H1 (cell line): ENCODE measurements at regions not wholly inside any gene's neighbourhood (a gene's known extent, or its start where the extent isn't known, plus 50 kb on each side); places are given as distances from the start of the nearest gene placed in this dataset.

Experiments
- CTCF ChIA-PET: fragments of 300-600 bp; sonication (Branson Sonifier 250); formaldehyde crosslinking; loops from one replicate; lab custom pipeline; 2021; ENCODE audit not compliant: partially characterized antibody; lab: Charles Lee
- POLR2A ChIA-PET: fragments of 300-600 bp; sonication (Branson Sonifier 250); formaldehyde crosslinking; loops from one replicate; lab custom pipeline; 2021; ENCODE audit warnings: inconsistent platforms; ENCODE audit not compliant: partially characterized antibody; lab: Charles Lee
- DNase-seq, 2 experiments: peaks; one replicate each; pipeline versions ENCODE4 v3.0.0 to v3.0.0-alpha.2; 2010 to 2022; ENCODE audit warnings: low spot score in 2 of 2, low read depth in 1 of 2, mixed read lengths in 1 of 2
- FAIRE-seq: peaks from 2 replicates; lab custom pipeline; 2011; peaks lifted over from hg19 to GRCh38; lab: Jason Lieb, UNC
- H2AFZ ChIP-seq: 2 replicates; pipeline ENCODE4 v1.8.1; 2012; ENCODE audit warnings: low read length, inconsistent platforms
- H2AK5ac ChIP-seq: 2 replicates; pipeline ENCODE4 v1.6.1; 2013; ENCODE audit warnings: low read depth, low read length
- H2BK120ac ChIP-seq: replicated peaks from 2 replicates; pipeline ENCODE3; 2013; ENCODE audit warnings: low read depth, low read length, inconsistent platforms
- H2BK12ac ChIP-seq: 2 replicates; pipeline ENCODE4 v1.6.1; 2013; ENCODE audit warnings: low read depth, low read length
- H2BK15ac ChIP-seq: 2 replicates; pipeline ENCODE4 v1.6.1; 2013; ENCODE audit warnings: low read length
- H2BK20ac ChIP-seq: 2 replicates; pipeline ENCODE4 v1.6.1; 2013; ENCODE audit warnings: low read length
- H2BK5ac ChIP-seq: 2 replicates; pipeline ENCODE4 v1.6.1; 2013; ENCODE audit warnings: low read depth, low read length
- H3K14ac ChIP-seq: 2 replicates; pipeline ENCODE4 v1.6.1; 2013; ENCODE audit warnings: inconsistent platforms; ENCODE audit not compliant: insufficient read length
- H3K18ac ChIP-seq: 2 replicates; pipeline ENCODE4 v1.6.1; 2013; ENCODE audit warnings: low read length; ENCODE audit errors: extremely low read depth
- H3K23ac ChIP-seq: 2 replicates; pipeline ENCODE4 v1.6.1; 2013; ENCODE audit warnings: inconsistent platforms; ENCODE audit not compliant: insufficient read length
- H3K23me2 ChIP-seq: 2 replicates; pipeline ENCODE4 v1.6.1; 2013; ENCODE audit warnings: low read depth, low read length
- H3K27ac ChIP-seq: 2 replicates; pipeline ENCODE4 v1.6.1; 2011; ENCODE audit warnings: low read depth, low read length, inconsistent platforms
- H3K27me3 ChIP-seq, 4 experiments: replicated peaks in 1 of 4; 1 replicate in 1 of 4; 2 replicates in 3 of 4; pipeline versions ENCODE4 v1.6.1 to v1.8.1; 2011 to 2013; ENCODE audit warnings: low read length in 3 of 4, mild to moderate bottlenecking in 3 of 4, inconsistent platforms in 2 of 4, mixed read lengths in 2 of 4, moderate library complexity in 1 of 4; ENCODE audit not compliant: control insufficient read depth in 3 of 4, insufficient read depth in 3 of 4; ENCODE audit errors: extremely low read depth in 1 of 4
- H3K36me3 ChIP-seq, 4 experiments: 2 replicates each; pipeline versions ENCODE4 v1.6.1 to v1.8.1; 2011 to 2013; ENCODE audit warnings: mild to moderate bottlenecking in 4 of 4, low read length in 3 of 4, moderate library complexity in 2 of 4, control low read depth in 1 of 4, inconsistent platforms in 1 of 4; ENCODE audit not compliant: insufficient read depth in 4 of 4, control insufficient read depth in 2 of 4
- H3K4ac ChIP-seq: replicated peaks from 2 replicates; pipeline ENCODE3; 2013; ENCODE audit warnings: low read length, low read depth, mixed read lengths, inconsistent platforms; ENCODE audit not compliant: insufficient read length
- H3K4me1 ChIP-seq, 4 experiments: replicated peaks in 1 of 4; 1 replicate in 1 of 4; 2 replicates in 3 of 4; pipeline versions ENCODE4 v1.6.1 to v1.8.1; 2011 to 2013; ENCODE audit warnings: low read length in 3 of 4, inconsistent platforms in 2 of 4, mixed read lengths in 1 of 4; ENCODE audit not compliant: insufficient read depth in 4 of 4, control insufficient read depth in 3 of 4
- H3K4me2 ChIP-seq, 2 experiments: 2 replicates each; pipeline versions ENCODE4 v1.6.1 to v1.8.1; 2011 to 2013; ENCODE audit warnings: low read depth in 2 of 2, low read length in 2 of 2, control low read depth in 1 of 2, inconsistent platforms in 1 of 2, mild to moderate bottlenecking in 1 of 2; ENCODE audit not compliant: insufficient read depth in 1 of 2
- H3K4me3 ChIP-seq, 4 experiments: fragments of 200-600, 300-600 bp in 1 of 4; sonication (generic), shearing (Covaris generic), sonication (Bioruptor Twin) in 1 of 4; 2 replicates each; pipeline versions ENCODE4 v1.5.1 to v1.8.1; 2011 to 2016; ENCODE audit warnings: low read length in 4 of 4, low read depth in 3 of 4, control low read depth in 2 of 4, inconsistent platforms in 2 of 4, mild to moderate bottlenecking in 2 of 4, mixed read lengths in 1 of 4, moderate library complexity in 1 of 4; ENCODE audit not compliant: insufficient read depth in 2 of 4; ENCODE audit errors: extremely low read depth in 1 of 4
- H3K56ac ChIP-seq: replicated peaks from 2 replicates; pipeline ENCODE3; 2013; ENCODE audit warnings: low read depth, mild to moderate bottlenecking, mixed read lengths, low read length, inconsistent platforms; ENCODE audit not compliant: insufficient read length
- H3K79me1 ChIP-seq: 2 replicates; pipeline ENCODE4 v1.6.1; 2013; ENCODE audit warnings: low read depth, low read length, control low read depth
- H3K79me2 ChIP-seq, 2 experiments: 2 replicates each; pipeline versions ENCODE4 v1.6.1 to v1.8.1; 2012 to 2013; ENCODE audit warnings: low read length in 2 of 2, mild to moderate bottlenecking in 2 of 2, inconsistent platforms in 1 of 2; ENCODE audit not compliant: insufficient read depth in 2 of 2, control insufficient read depth in 1 of 2
- H3K9ac ChIP-seq, 4 experiments: replicated peaks in 1 of 4; 1 replicate in 1 of 4; 2 replicates in 3 of 4; pipeline versions ENCODE4 v1.6.1 to v1.8.1; 2011 to 2013; ENCODE audit warnings: low read depth in 3 of 4, low read length in 3 of 4, control low read depth in 2 of 4, mild to moderate bottlenecking in 2 of 4, moderate library complexity in 2 of 4, inconsistent platforms in 1 of 4; ENCODE audit errors: extremely low read depth in 1 of 4
- H3K9me3 ChIP-seq, 2 experiments: 2 replicates each; pipeline versions ENCODE4 v1.6.1 to v1.8.1; 2012 to 2013; ENCODE audit warnings: mild to moderate bottlenecking in 2 of 2, moderate library complexity in 2 of 2, control low read depth in 1 of 2, inconsistent platforms in 1 of 2, low read depth in 1 of 2, low read length in 1 of 2, mixed read lengths in 1 of 2; ENCODE audit not compliant: insufficient read depth in 2 of 2
- H4K20me1 ChIP-seq, 2 experiments: replicated peaks in 1 of 2; 2 replicates each; pipeline versions ENCODE3 to v1.8.1; 2011 to 2013; ENCODE audit warnings: inconsistent platforms in 2 of 2, low read length in 2 of 2, mild to moderate bottlenecking in 1 of 2; ENCODE audit not compliant: insufficient read depth in 2 of 2, control insufficient read depth in 1 of 2
- H4K5ac ChIP-seq: 2 replicates; pipeline ENCODE4 v1.6.1; 2013; ENCODE audit warnings: low read length, low read depth, mixed read lengths, inconsistent platforms; ENCODE audit not compliant: insufficient read length
- H4K8ac ChIP-seq: 2 replicates; pipeline ENCODE4 v1.8.0; 2013; ENCODE audit warnings: mild to moderate bottlenecking, moderate library complexity, low read length, inconsistent platforms; ENCODE audit not compliant: insufficient read depth; ENCODE audit errors: extremely low read depth
- H4K91ac ChIP-seq: replicated peaks from 2 replicates; pipeline ENCODE3; 2013; ENCODE audit warnings: low read length, mixed read lengths, inconsistent platforms; ENCODE audit not compliant: insufficient read length
- CEBPB ChIP-seq: IDR thresholded peaks from 2 replicates; pipeline ENCODE4 v1.6.1; 2012; ENCODE audit warnings: low read depth, low read length
- RXRA ChIP-seq: IDR thresholded peaks from 2 replicates; pipeline ENCODE4 v1.6.1; 2011; ENCODE audit warnings: low read depth, mild to moderate bottlenecking, low read length, moderate library complexity; ENCODE audit not compliant: insufficient read depth
- WGBS, 2 experiments: shearing (Covaris generic) in 1 of 2; methylation state at CpG; one replicate each; pipeline versions ENCODE4 v1.1.6 to v1.1.7; 2013 to 2015; ENCODE audit warnings: low lambda C conversion rate in 2 of 2, mixed read lengths in 2 of 2, inconsistent platforms in 1 of 2, low coverage in 1 of 2, missing lambda C conversion rate in 1 of 2; ENCODE audit not compliant: insufficient replicate concordance in 2 of 2, insufficient coverage in 1 of 2, insufficient read length in 1 of 2; ENCODE audit errors: extremely low coverage in 1 of 2, missing lambda C conversion rate in 1 of 2; 5-methylcytosine and 5-hydroxymethylcytosine counted together

GRCh38 chrX:46367491-46367890, 177.7 kb downstream of the ZNF674 start:
- TF ChIP-seq CEBPB (peak; percentile 71; the same call in 1 of the 2 replicates), RXRA (no peak)
- POLR2A ChIA-PET = no interaction called here
- H2BK5ac ChIP-seq = no peak overlapping the region

More at GRCh38 chrX:46367491-46367890, 177.7 kb downstream of the ZNF674 start:
- H3K27me3 ChIP-seq = no peaks in the 10 kb centered on the region
- H3K4me1 ChIP-seq = peaks cover 0 to 7% (median 0%) of the 10 kb centered on the region in 4 experiments; a peak in 3 of 7 replicates
- DNase-seq (no peak), FAIRE-seq (no peak)
- no peak overlapping the region for H3K27ac ChIP-seq
- CTCF ChIA-PET = interaction anchor here (0.5 kb wide), 1 partner anchor 167 kb away, joined by 3 read pairs; no protein-coding TSS in a partner anchor
- no peaks in the 10 kb centered on the region for H4K20me1 ChIP-seq
- 89% methylated on average over 2 of the region's 2 CpGs; no CpG with 5 or more reads in 1 of the 2 experiments for WGBS, 2 experiments
- no peak overlapping the region for H3K4me3 ChIP-seq
- H2BK12ac ChIP-seq = no peak overlapping the region
- no peak overlapping the region for H4K91ac ChIP-seq
- H4K5ac ChIP-seq = no peak overlapping the region
- H3K23ac ChIP-seq = no peak overlapping the region
- no peak overlapping the region for H2AK5ac ChIP-seq
- H3K4me2 ChIP-seq = no peak overlapping the region
- H2BK120ac ChIP-seq = no peak overlapping the region
- H3K23me2 ChIP-seq = no peaks in the 10 kb centered on the region
- H4K8ac ChIP-seq = no peak overlapping the region
- H3K56ac ChIP-seq = no peak overlapping the region
- H3K79me1 ChIP-seq = no peaks in the 10 kb centered on the region
- H3K36me3 ChIP-seq = no peaks in the 10 kb centered on the region
- H3K79me2 ChIP-seq = no peaks in the 10 kb centered on the region
- H3K9ac ChIP-seq = no peak overlapping the region
- no peak overlapping the region for H3K4ac ChIP-seq
- no peaks in the 10 kb centered on the region for H3K9me3 ChIP-seq
- H2AFZ ChIP-seq = no peak overlapping the region
- H2BK15ac ChIP-seq = no peak overlapping the region
- H2BK20ac ChIP-seq = no peak overlapping the region
- no peak overlapping the region for H3K14ac ChIP-seq
- no peak overlapping the region for H3K18ac ChIP-seq
